GM12801 (cell line): ENCODE measurements at regions not wholly inside any gene's neighbourhood (a gene's known extent, or its start where the extent isn't known, plus 50 kb on each side); places are given as distances from the start of the nearest gene placed in this dataset.

ENCODE experiments used
- CTCF ChIP-seq: IDR thresholded peaks from one replicate; pipeline ENCODE4 v1.5.1; 2011; ENCODE audit warnings: control low read depth; ENCODE audit not compliant: insufficient read length; ENCODE audit errors: extremely low read depth

DNA sequence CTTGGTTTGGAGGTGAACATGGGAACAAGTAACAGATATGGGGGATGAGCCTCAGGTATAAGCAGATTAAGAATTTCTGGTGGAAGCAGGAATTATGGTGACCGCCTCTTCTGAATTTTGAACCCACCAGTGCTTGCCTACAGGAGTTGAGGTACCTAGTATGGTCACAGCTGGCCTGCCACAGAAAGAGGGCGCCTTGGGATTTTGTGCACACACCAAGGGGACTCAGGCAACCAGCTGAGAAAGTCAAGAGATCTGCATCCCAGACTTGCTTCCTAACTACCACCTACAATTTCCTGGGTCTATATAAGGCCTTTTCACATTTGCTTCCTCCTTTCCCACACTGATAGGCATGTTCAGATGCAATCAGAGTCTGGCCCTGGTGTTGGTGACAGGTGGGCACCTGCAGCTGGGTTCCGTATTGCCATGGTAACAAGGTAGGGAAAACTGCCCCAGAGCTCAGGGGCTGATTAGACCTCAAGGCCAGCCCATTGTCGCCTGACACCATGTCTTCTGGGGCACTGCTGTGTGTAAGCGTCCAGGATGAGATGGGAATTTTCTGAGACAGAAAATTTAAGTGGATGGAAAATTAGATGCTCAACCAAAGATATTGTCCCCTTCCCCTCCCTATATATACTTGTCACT lies 75.9 kb upstream of the RASGRF1 start:
- no peak for TF ChIP-seq CTCF

GRCh38 chr15:79164465-79164864 lies 73.9 kb upstream of the RASGRF1 start:
- no peak for TF ChIP-seq CTCF

DNA sequence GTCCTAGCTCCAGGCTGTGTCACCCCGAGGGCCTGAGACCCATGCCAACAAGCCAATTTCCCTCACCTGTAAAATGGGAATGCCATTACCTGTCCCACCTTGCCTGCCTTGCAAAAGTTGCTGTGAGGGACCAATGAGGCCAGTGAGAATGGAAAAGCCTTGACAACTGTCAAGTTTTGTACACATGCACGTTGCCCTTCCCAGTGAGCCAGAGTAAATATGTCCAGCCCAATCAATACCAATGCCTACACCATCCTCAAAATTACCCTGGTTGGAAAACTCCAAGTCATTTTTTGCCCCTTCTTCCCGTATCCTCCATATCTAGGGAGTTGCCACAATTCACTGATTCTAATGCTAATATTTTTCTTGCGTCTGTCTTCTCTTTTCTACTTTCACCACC lies 73.5 kb upstream of the RASGRF1 start:
- TF ChIP-seq CTCF, result no peak

GRCh38 chr15:79163395-79163794 lies 72.8 kb upstream of the RASGRF1 start:
- no peak for TF ChIP-seq CTCF

GRCh38 chr15:79161837-79162508 lies 71.4 kb upstream of the RASGRF1 start:
- TF ChIP-seq CTCF, result no peak

DNA sequence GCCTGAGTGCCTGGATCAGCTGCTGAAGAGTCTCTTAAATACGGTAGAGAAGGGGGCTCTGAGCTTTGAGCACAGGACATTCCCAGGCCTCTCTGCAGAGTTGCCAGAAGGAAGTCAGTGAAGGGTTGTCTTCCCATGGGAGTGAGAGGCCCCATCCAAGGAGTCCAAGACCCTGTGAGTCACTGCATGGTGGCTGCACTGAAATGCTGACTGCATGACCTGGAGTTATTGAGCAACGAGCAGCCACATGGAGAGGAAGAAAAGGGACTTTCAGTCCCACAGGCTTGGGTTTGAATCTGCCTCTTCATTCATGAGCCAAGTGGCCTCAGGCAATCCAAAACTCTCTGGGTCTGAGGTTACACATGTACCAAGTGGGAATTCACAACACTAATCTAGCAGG lies 69.6 kb upstream of the RASGRF1 start:
- TF ChIP-seq CTCF, result no peak

GRCh38 chr15:79157631-79158592 lies 67.3 kb upstream of the RASGRF1 start:
- TF ChIP-seq CTCF, result no peak
